Epithelial cell of proximal tubule (primary cell): ENCODE measurements at regions not wholly inside any gene's neighbourhood (a gene's known extent, or its start where the extent isn't known, plus 50 kb on each side); places are given as distances from the start of the nearest gene placed in this dataset.

ENCODE experiments used
- DNase-seq: peaks from one replicate; pipeline ENCODE4 v3.0.0-alpha.2; 2011; ENCODE audit warnings: low read depth
- H3K4me3 ChIP-seq: 2 replicates; pipeline ENCODE4 v1.5.1; 2011; ENCODE audit warnings: low read depth, mild to moderate bottlenecking, low read length
- CTCF ChIP-seq: conservative IDR thresholded peaks from 2 replicates; pipeline ENCODE4 v1.5.1; 2012; ENCODE audit warnings: low read depth, mild to moderate bottlenecking, low read length

- DNase-seq = no peak
- H3K4me3 ChIP-seq = no peak overlapping the region
- no peak for TF ChIP-seq CTCF
Measured at GRCh38 chr2:139526781-139527180, 746.6 kb upstream of the NXPH2 start.

GRCh38 chr2:139518321-139518720 is 738.1 kb upstream of the NXPH2 start:
- TF ChIP-seq CTCF = no peak
- no peak overlapping the region for H3K4me3 ChIP-seq
- DNase-seq = no peak

GRCh38 chr2:139514951-139515350 is 734.8 kb upstream of the NXPH2 start:
- TF ChIP-seq CTCF = no peak
- DNase-seq = no peak
- H3K4me3 ChIP-seq = no peak overlapping the region

- no peak for DNase-seq
- H3K4me3 ChIP-seq = no peak overlapping the region
- TF ChIP-seq CTCF = no peak
Measured at GRCh38 chr2:139495851-139496250, 715.7 kb upstream of the NXPH2 start.

GRCh38 chr2:139492131-139492680 is 712.0 kb upstream of the NXPH2 start:
- no peak for DNase-seq

GRCh38 chr2:139480161-139480650 is 700.0 kb upstream of the NXPH2 start:
- H3K4me3 ChIP-seq = no peak overlapping the region
- no peak for TF ChIP-seq CTCF
- DNase-seq = no peak

More at GRCh38 chr2:139492131-139492680, 712.0 kb upstream of the NXPH2 start:
- no peak for TF ChIP-seq CTCF
- no peak overlapping the region for H3K4me3 ChIP-seq
